ENCODE measurements at regions not wholly inside any gene's neighbourhood (a gene's known extent, or its start where the extent isn't known, plus 50 kb on each side); places are given as distances from the start of the nearest gene placed in this dataset.

DNA sequence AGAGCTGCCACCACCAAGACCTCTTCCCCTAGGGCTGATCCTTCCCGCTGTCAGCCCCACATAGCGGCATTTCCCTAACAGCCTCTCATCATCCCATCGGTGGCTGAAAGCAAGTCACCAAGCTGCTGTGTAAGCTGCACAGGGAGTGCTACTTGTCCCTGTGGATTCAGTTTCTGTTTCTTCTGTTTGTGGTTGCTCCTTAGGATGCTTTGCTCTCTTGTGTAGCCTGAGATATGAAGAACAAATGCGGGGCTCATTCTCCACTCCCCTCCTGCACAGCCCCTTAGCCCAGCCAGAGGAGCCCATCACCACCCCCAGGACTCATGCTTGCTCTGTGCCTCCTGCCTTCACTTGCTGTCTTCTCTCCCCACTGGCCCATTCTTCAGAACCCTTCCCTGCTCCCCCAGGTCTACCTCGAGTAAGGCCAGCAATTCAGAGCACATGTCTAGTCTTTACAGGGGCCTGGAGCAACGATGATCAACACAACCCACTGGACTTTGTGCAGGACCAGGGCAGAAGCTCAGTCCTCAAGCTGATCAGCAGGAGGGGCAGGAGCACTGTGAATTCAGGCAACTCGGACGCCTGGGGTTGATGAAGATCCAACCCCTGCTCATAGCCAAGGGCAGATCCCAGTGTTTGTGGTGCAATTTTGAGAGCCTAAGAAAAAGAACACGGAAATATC lies 82.6 kb upstream of the GALNT2 start:
- Histone ChIP-seq H3K36me3 (ENCODE audit: control insufficient read depth in 2 of 2, extremely low read depth in 1 of 2, insufficient read depth in 2 of 2, low read length in 2 of 2) (no peaks in the 10 kb centered on the region), H3K4me1 (ENCODE audit: control insufficient read depth, extremely low read depth, insufficient read depth, low read length) (peaks cover 12% of the 10 kb centered on the region), H3K9me3 (ENCODE audit: control insufficient read depth, low read depth, low read length) (no peaks in the 10 kb centered on the region), H3K9ac (ENCODE audit: control insufficient read depth, extremely low read depth, insufficient read depth, low read length) (no peak overlapping the region), H3K4me2 (ENCODE audit: control insufficient read depth, extremely low read depth, insufficient read depth, low read depth, low read length) (no peak overlapping the region), H3K79me2 (ENCODE audit: control insufficient read depth, insufficient read depth, low read length) (no peaks in the 10 kb centered on the region), H3K4me3 (ENCODE audit: control insufficient read depth in 2 of 3, extremely low read depth in 1 of 3, insufficient read depth in 2 of 3, low read depth in 1 of 3, low read length in 3 of 3) (no peak overlapping the region), H2AFZ (ENCODE audit: control insufficient read depth, low read length) (no peak overlapping the region), H3K9me1 (ENCODE audit: control insufficient read depth, extremely low read depth, insufficient read depth, low read length) (no peaks in the 10 kb centered on the region), H4K20me1 (ENCODE audit: control insufficient read depth, extremely low read depth, insufficient read depth, low read length) (no peaks in the 10 kb centered on the region), H3K27me3 (ENCODE audit: control insufficient read depth, extremely low read depth, insufficient read depth, low read length) (no peaks in the 10 kb centered on the region), H3K27ac (ENCODE audit: control insufficient read depth, insufficient read depth, low read length) (no peak overlapping the region)
- TF ChIP-seq, protein P1, sequence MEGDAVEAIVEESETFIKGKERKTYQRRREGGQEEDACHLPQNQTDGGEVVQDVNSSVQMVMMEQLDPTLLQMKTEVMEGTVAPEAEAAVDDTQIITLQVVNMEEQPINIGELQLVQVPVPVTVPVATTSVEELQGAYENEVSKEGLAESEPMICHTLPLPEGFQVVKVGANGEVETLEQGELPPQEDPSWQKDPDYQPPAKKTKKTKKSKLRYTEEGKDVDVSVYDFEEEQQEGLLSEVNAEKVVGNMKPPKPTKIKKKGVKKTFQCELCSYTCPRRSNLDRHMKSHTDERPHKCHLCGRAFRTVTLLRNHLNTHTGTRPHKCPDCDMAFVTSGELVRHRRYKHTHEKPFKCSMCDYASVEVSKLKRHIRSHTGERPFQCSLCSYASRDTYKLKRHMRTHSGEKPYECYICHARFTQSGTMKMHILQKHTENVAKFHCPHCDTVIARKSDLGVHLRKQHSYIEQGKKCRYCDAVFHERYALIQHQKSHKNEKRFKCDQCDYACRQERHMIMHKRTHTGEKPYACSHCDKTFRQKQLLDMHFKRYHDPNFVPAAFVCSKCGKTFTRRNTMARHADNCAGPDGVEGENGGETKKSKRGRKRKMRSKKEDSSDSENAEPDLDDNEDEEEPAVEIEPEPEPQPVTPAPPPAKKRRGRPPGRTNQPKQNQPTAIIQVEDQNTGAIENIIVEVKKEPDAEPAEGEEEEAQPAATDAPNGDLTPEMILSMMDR (optimal IDR thresholded peaks at IDR 0.05 in 1 of 3, IDR thresholded peaks at IDR 0.05 in 1 of 3, conservative IDR thresholded peaks at IDR 0.05 in 1 of 3; ENCODE audit: extremely low read depth in 1 of 3, insufficient read depth in 2 of 3, low read length in 3 of 3): no peak
- no peak for TF ChIP-seq EZH2 (IDR thresholded peaks at IDR 0.05; ENCODE audit: low read length)
- FAIRE-seq: no peak
- DNase-seq (ENCODE audit: low read depth, low spot score): no peak
- dilution Hi-C loops (cut with MboI; ENCODE audit: extremely low pct_ligation_motif_present, low sequenced_read_pairs): no loop called here

DNA sequence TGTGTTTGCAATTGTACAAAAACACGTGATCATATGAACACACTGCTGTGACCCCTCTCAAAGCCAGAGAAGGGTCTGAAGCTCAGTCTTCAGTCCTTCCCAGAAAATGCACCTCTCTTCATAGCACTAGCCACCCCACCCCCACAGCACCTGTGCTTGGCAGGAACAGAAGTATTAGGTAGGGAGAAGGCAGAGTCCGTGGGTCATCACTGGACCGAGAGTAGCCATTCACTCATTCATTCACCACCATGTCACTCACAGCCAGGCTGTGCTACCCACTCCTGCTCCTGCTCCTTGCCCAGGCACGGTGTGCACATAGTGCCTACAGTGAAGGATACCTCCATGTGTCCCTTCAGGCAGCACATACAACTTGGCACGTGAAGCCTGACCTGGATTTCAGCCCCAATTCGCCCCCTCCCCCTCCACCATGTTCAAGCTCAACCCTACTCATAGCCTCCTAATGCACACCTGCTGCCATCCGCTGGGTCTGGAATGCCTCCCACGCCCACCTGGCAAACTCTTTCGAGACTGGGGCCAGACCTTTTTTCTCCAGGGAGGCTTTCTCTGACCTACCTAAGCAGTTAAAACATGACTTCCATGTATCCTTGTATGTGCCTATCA lies 81.9 kb upstream of the GALNT2 start:
- Histone ChIP-seq H3K9me3 (ENCODE audit: control insufficient read depth, low read depth, low read length) (no peaks in the 10 kb centered on the region), H3K79me2 (ENCODE audit: control insufficient read depth, insufficient read depth, low read length) (no peaks in the 10 kb centered on the region), H3K9me1 (ENCODE audit: control insufficient read depth, extremely low read depth, insufficient read depth, low read length) (no peaks in the 10 kb centered on the region), H4K20me1 (ENCODE audit: control insufficient read depth, extremely low read depth, insufficient read depth, low read length) (no peaks in the 10 kb centered on the region), H3K27ac (ENCODE audit: control insufficient read depth, insufficient read depth, low read length) (no peak overlapping the region), H2AFZ (ENCODE audit: control insufficient read depth, low read length) (no peak overlapping the region), H3K4me1 (ENCODE audit: control insufficient read depth, extremely low read depth, insufficient read depth, low read length) (peaks cover 7% of the 10 kb centered on the region), H3K4me2 (ENCODE audit: control insufficient read depth, extremely low read depth, insufficient read depth, low read depth, low read length) (no peak overlapping the region), H3K9ac (ENCODE audit: control insufficient read depth, extremely low read depth, insufficient read depth, low read length) (no peak overlapping the region), H3K36me3 (ENCODE audit: control insufficient read depth in 2 of 2, extremely low read depth in 1 of 2, insufficient read depth in 2 of 2, low read length in 2 of 2) (no peaks in the 10 kb centered on the region), H3K27me3 (ENCODE audit: control insufficient read depth, extremely low read depth, insufficient read depth, low read length) (no peaks in the 10 kb centered on the region), H3K4me3 (ENCODE audit: control insufficient read depth in 2 of 3, extremely low read depth in 1 of 3, insufficient read depth in 2 of 3, low read depth in 1 of 3, low read length in 3 of 3) (no peak overlapping the region)
- TF ChIP-seq, protein P1 (optimal IDR thresholded peaks at IDR 0.05 in 1 of 3, IDR thresholded peaks at IDR 0.05 in 1 of 3, conservative IDR thresholded peaks at IDR 0.05 in 1 of 3; ENCODE audit: extremely low read depth in 1 of 3, insufficient read depth in 2 of 3, low read length in 3 of 3): no peak
- TF ChIP-seq EZH2 (IDR thresholded peaks at IDR 0.05; ENCODE audit: low read length): no peak
- FAIRE-seq (no peak), DNase-seq (ENCODE audit: low read depth, low spot score) (no peak)
- dilution Hi-C loops (cut with MboI; ENCODE audit: extremely low pct_ligation_motif_present, low sequenced_read_pairs): no loop called here

All from keratinocyte (primary cell).